Activated CD8-positive, alpha-beta memory T cell treated with anti-CD3 and anti-CD28 coated beads, Interleukin-2, amount 50 U/mL, for 48 hours (primary cell): ENCODE measurements at regions not wholly inside any gene's neighbourhood (a gene's known extent, or its start where the extent isn't known, plus 50 kb on each side); places are given as distances from the start of the nearest gene placed in this dataset.
"Not testable (repeated sequence)": the region's sequence is repeated elsewhere in the genome, so short reads cannot be mapped to it uniquely, and the experiment has no call there.

Experiments
- DNase-seq: peaks from one replicate; pipeline ENCODE4 v3.0.0-alpha.2; 2020

- no peak for DNase-seq
Observed at GRCh38 chr11:86861810-86862209, 61.5 kb downstream of the PRSS23 start.

- no peak for DNase-seq
Observed at GRCh38 chr11:86863476-86863875, 63.1 kb downstream of the PRSS23 start.

DNA sequence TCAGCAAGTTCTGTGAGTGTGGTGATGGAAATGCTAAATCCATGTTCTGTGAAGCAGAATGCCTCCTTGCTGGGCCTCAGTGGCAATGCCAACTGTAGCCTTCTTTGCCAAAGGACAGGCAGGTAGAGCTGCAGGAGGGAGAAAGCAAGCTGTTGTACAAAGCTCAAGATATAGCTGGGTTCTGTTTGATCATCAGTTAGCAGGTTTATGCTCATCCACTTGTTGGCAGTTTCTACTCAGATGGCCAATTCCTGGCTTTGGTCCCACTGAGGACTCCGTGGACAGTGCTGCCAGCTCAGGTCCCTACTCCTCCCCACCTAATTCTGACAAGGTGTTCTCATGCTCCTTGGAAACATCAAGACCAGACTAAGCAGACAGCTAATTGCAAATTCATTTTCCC, 65.1 kb downstream of the PRSS23 start:
- DNase-seq, result no peak

GRCh38 chr11:86869531-86869930, 69.2 kb downstream of the PRSS23 start:
- no peak for DNase-seq

GRCh38 chr11:86869966-86870570, 69.7 kb downstream of the PRSS23 start:
- DNase-seq, result peak; percentile 62

DNA sequence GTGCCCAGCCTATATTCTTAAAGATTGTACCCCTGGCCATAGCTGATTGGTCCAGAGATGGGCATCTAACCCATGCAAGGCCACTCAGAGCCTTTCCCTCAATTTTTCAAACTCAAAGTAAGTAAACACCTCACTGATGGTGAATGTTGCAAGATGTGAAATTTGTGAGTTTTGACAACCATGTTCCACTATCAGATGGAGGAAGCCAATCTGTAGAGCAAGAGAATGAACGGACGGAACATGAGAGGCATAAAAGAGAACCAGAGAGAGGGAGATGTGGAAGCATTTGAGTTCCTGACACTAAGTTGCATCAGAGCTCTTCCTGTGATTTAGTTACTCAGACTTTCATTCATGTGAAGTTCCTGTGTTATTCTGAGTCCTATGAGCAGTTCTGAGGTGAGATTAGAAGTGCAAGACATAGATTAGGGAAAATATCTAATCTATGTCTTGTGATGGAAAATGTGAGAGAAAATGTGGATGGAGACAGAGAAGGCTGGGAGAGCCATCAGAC, 73.3 kb downstream of the PRSS23 start:
- no peak for DNase-seq

GRCh38 chr11:86874304-86875056, 74.1 kb downstream of the PRSS23 start:
- DNase-seq, result no peak

DNA sequence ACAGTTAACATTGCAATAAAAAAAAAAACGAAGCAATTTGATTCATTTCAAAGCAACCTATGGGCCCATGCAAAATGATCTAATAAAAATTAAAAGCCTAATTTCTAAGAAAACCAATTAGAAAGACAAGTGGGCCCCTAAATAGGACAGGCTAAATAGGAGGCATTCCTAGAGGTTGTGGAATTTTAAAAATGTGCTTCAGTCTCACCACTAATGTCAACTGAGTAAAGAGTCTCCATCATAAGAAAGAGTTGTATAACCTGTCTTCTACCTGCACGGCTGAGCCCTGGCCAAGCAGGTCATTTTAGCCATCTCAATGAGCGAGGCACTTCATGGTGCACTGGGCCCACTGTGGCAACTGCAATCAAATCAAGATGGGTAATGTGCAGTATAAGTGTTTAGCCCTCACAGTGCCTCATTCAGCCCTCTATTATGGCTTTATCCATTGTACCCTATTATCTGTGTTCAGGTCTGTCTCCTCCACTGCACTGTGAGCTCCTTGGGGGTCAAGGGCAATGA, 76.4 kb downstream of the PRSS23 start:
- DNase-seq, result no peak

GRCh38 chr11:86877503-86877902, 77.2 kb downstream of the PRSS23 start:
- DNase-seq, result no peak

DNA sequence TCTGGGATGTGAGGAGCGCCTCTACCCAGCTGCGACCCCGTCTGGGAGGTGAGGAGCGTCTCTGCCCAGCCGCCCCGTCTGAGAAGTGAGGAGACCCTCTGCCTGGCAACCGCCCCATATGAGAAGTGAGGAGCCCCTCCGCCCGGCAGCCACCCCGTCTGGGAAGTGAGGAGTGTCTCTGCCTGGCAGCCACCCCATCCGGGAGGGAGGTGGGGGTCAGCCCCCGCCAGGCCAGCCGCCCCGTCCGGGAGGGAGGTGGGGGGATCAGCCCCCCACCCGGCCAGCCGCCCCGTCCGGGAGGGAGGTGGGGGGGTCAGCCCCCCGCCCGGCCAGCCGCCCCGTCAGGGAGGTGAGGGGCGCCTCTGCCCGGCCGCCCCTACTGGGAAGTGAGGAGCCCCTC, 76.0 kb downstream of the FZD4 start:
- DNase-seq, result not testable (repeated sequence)

DNA sequence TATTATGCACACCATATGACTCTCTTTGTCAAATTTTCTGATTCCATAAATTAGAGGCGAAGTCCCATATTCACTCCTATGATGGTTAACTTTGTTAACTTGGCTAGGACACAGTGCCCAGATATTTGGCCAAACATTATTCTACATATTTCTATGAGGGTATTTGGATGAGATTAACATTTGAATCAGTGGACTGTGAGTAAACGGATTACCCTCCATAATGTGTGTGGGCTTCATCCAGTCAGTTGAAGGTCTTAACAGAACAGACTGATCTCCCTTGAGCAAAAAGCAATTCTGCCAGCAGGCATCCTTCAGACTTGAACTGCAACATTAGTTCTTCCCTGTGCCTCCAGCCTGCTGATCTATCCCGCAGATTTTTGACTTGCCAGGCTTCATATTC, 69.9 kb downstream of the FZD4 start:
- no peak for DNase-seq

DNA sequence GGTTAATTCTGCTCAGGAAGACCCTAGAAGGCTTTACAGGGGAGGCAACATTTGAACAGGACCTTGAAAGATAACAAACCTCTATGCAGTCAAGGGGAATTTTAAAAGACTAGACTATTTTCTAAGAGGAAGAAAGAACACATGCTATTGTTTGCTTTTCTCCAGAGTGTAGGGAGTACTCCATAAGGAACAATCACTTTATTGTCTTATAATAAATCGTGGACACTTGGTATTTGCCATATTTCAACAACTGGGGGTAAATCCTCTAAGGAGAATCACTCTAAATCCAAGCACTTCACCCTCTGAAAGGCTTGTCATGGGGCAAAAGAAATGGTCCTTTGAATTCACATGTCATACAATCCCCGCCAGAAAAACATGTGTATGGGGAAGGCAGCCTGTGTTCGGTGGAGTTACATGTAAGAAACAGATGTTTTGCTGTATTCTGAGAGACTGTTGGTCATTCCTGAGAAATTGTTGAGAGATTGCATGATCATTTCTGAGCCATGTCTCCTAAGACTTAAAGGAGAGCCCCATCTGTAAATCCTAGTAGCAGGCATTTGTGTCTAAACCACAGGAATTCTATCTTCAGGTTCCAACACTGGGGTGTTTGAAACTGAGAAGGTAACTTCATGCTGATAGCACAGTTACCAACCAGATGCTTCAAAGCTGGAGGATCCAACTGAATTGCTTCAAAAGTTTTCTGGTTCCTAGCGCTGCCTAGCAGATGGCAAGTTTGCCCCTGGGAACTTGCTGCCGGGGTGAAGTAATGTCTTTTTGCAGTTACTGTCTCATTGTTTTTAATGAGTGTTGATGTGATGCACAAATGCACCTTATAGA, 66.8 kb downstream of the FZD4 start:
- no peak for DNase-seq

- no peak for DNase-seq
Observed at GRCh38 chr11:86889001-86889341, 66.2 kb downstream of the FZD4 start.

DNA sequence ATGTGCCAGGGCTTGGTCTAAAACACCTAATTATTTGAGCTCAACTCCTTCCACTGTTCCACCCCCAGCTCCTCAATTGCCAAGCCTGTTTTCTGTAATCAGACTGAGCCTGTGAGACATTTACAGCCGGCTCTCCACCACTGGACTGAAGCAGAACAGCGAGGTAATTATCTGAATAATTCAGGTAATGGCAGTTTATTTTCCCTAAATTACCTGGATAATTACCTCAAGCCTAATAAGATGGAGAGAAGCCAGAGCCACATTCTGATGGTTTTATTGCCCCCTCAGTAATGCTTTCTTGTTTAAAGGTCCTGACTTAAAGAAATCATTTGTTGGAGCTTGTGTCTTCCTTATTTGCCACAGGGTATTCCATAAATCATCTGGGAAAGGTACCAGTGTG, 64.2 kb downstream of the FZD4 start:
- DNase-seq, result no peak

GRCh38 chr11:86893235-86893634, 62.0 kb downstream of the FZD4 start:
- no peak for DNase-seq
